Upper lobe of left lung (tissue), 6 donors: ENCODE measurements at regions not wholly inside any gene's neighbourhood (a gene's known extent, or its start where the extent isn't known, plus 50 kb on each side); places are given as distances from the start of the nearest gene placed in this dataset.

Experiments used
- ATAC-seq, 2 donors: fragments of 200-7000 bp; cut with Tn5 transposase; one replicate each; pipeline ENCODE4 v1.9.1; 2022; ENCODE audit warnings: mild to moderate bottlenecking in 2 of 2, moderate library complexity in 2 of 2; ENCODE audit not compliant: low FRiP score in 2 of 2
- DNase-seq, 2 donors: peaks; one replicate each; pipeline ENCODE4 v3.0.0-alpha.2; 2019 to 2020
- H3K27ac ChIP-seq, 4 donors: fragments of 200-600 bp; sonication (generic); one replicate each; pipeline ENCODE4 v1.5.1; 2016 to 2019
- H3K27me3 ChIP-seq, 4 donors: fragments of 200-600 bp; sonication (generic); one replicate each; pipeline ENCODE4 v1.5.1; 2017 to 2019
- H3K36me3 ChIP-seq, 4 donors: fragments of 200-600 bp; sonication (generic); one replicate each; pipeline ENCODE4 v1.5.1; 2016 to 2019
- H3K4me1 ChIP-seq, 4 donors: fragments of 200-600 bp; sonication (generic); one replicate each; pipeline ENCODE4 v1.5.1; 2018 to 2019
- H3K4me3 ChIP-seq, 4 donors: fragments of 200-600 bp; sonication (generic); one replicate each; pipeline ENCODE4 v1.5.1; 2017 to 2019; ENCODE audit warnings: mild to moderate bottlenecking in 2 of 4, moderate library complexity in 1 of 4
- H3K9me3 ChIP-seq, 4 donors: fragments of 200-600 bp; sonication (generic); one replicate each; pipeline ENCODE4 v1.5.1; 2018 to 2019
- EP300 ChIP-seq, 4 donors: sonication (generic); formaldehyde crosslinking; IDR thresholded peaks; one replicate each; pipeline ENCODE4 v1.5.1; 2017; ENCODE audit warnings: antibody characterized with exemption in 4 of 4, control low read depth in 2 of 4
- POLR2A ChIP-seq, 4 donors: fragments of 450-650 bp; IDR thresholded peaks; one replicate each; pipeline ENCODE4 v1.5.1; 2016 to 2017; ENCODE audit warnings: antibody characterized with exemption in 4 of 4, mild to moderate bottlenecking in 2 of 4
- POLR2AphosphoS5 ChIP-seq, 2 donors: sonication (generic); formaldehyde crosslinking; IDR thresholded peaks; one replicate each; pipeline ENCODE4 v1.5.1; 2017; ENCODE audit warnings: antibody characterized with exemption in 2 of 2
- WGBS, 2 donors: methylation state at CpG; one replicate each; pipeline ENCODE4 v1.1.5; 2017 to 2018; 5-methylcytosine and 5-hydroxymethylcytosine counted together
- TF ChIP-seq, protein P1 (sequence below), 6 experiments: fragments of 450-650 bp in 4 of 6; fragments of 200-600 bp in 2 of 6; sonication (generic) in 2 of 6; IDR thresholded peaks; one replicate each; pipeline ENCODE4 v1.5.1; 2016 to 2019; ENCODE audit warnings: antibody characterized with exemption in 6 of 6
- donor health status: DM: no; HTN: no; CAD: no; lungs with moderate emphysema.
- donor health status: DM: no; HTN: yes; CAD: no; lungs with severe emphysema.

DNA sequence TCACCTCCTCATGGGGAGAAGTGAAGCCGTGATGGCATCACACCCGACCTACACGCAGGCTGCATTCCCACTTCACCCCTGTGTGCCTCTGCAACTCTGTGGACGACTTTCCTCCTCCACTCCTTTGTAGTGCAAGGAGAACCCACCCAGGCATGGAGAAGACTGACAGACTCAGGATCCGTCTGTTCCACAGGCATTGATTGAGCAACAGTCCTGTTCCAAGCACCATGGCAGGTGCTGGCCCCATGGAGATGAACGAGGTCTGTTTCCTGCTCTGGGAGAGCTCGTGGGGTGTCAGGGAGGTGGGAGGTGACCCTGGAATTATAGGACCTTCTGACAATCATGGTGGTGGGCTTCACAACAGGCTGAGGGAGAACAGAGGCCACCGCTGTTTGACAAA lies 284.7 kb upstream of the HDAC4 start:
- H3K27ac ChIP-seq: no peak overlapping the region
- DNase-seq (no peak), ATAC-seq (no peak)
- no peaks in the 10 kb centered on the region for H3K27me3 ChIP-seq
- H3K36me3 ChIP-seq: no peaks in the 10 kb centered on the region
- TF ChIP-seq POLR2A (IDR thresholded peaks at IDR 0.05) (no peak), POLR2AphosphoS5 (IDR thresholded peaks at IDR 0.05) (no peak), EP300 (IDR thresholded peaks at IDR 0.05) (no peak)
- TF ChIP-seq, protein P1, sequence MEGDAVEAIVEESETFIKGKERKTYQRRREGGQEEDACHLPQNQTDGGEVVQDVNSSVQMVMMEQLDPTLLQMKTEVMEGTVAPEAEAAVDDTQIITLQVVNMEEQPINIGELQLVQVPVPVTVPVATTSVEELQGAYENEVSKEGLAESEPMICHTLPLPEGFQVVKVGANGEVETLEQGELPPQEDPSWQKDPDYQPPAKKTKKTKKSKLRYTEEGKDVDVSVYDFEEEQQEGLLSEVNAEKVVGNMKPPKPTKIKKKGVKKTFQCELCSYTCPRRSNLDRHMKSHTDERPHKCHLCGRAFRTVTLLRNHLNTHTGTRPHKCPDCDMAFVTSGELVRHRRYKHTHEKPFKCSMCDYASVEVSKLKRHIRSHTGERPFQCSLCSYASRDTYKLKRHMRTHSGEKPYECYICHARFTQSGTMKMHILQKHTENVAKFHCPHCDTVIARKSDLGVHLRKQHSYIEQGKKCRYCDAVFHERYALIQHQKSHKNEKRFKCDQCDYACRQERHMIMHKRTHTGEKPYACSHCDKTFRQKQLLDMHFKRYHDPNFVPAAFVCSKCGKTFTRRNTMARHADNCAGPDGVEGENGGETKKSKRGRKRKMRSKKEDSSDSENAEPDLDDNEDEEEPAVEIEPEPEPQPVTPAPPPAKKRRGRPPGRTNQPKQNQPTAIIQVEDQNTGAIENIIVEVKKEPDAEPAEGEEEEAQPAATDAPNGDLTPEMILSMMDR (IDR thresholded peaks at IDR 0.05): no peak
- peaks cover 0 to 4% (median 0%) of the 10 kb centered on the region in 4 donors for H3K9me3 ChIP-seq
- 79 to 81% methylated on average over 7 to 8 of the region's 8 CpGs for WGBS, 2 donors
- peaks cover 0 to 4% (median 0%) of the 10 kb centered on the region in 4 donors for H3K4me1 ChIP-seq
- H3K4me3 ChIP-seq: no peak overlapping the region

DNA sequence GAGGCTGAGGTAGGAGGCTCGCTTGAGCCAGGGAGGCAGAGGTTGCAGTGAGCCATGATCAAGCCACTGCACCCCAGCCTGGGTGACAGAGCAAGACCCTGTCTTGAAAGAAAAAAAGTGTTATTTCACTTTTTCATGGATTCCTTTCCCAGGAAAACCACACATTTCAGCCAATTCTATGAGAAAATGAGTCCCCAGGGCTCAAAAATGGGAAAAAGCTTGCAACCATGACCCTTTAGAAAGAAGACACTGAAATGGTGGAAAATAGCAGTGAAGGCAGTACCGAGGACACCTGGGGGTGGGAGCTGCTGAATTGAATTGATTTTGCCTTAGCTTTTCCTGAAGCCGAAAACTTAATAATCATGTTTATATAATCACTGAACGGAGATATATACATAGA lies 284.2 kb upstream of the HDAC4 start:
- no peak for DNase-seq
- no peaks in the 10 kb centered on the region for H3K27me3 ChIP-seq
- peaks cover 0 to 4% (median 0%) of the 10 kb centered on the region in 4 donors for H3K9me3 ChIP-seq
- H3K27ac ChIP-seq: no peak overlapping the region
- WGBS, 2 donors: 81 to 83% methylated on average over 4 of the region's 4 CpGs
- peaks cover 0 to 4% (median 0%) of the 10 kb centered on the region in 4 donors for H3K4me1 ChIP-seq
- no peak for ATAC-seq
- TF ChIP-seq, protein P1 (IDR thresholded peaks at IDR 0.05): no peak
- TF ChIP-seq EP300 (IDR thresholded peaks at IDR 0.05) (no peak), POLR2A (IDR thresholded peaks at IDR 0.05) (no peak), POLR2AphosphoS5 (IDR thresholded peaks at IDR 0.05) (no peak)
- H3K4me3 ChIP-seq: no peak overlapping the region
- H3K36me3 ChIP-seq: no peaks in the 10 kb centered on the region

DNA sequence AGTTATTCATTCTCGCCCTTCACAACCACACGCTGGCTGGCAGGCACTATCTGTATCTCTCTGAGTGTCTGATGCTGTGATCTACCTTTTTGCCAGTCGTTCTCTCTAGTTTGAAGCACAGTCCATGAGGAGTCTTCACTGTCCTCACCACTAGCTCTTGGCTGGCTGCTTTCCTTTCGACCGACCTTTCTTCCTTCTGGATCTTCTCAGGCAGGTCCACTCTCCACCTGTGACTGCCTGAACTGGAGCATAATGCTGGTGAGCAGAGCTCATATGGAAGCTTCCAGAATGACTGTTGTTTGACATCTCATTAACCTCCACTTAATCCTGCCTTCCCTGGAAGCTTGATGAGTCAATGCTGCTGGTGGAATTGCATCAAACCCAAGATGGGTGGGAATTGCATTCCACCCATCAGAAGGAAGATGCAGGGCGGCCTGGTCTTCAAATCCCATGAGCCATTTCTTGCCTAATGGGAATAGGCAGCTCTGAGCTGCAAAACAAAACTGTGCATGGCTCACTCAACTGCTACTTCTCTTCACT lies 283.5 kb upstream of the HDAC4 start:
- H3K36me3 ChIP-seq: no peaks in the 10 kb centered on the region
- no peak overlapping the region for H3K4me3 ChIP-seq
- no peak for TF ChIP-seq EP300 (IDR thresholded peaks at IDR 0.05)
- ATAC-seq (no peak), DNase-seq (no peak)
- H3K4me1 ChIP-seq: peaks cover 0 to 4% (median 0%) of the 10 kb centered on the region in 4 donors
- no peak overlapping the region for H3K27ac ChIP-seq
- 88 to 94% methylated on average over 6 of the region's 6 CpGs for WGBS, 2 donors
- H3K9me3 ChIP-seq: peaks cover 0 to 4% (median 0%) of the 10 kb centered on the region in 4 donors
- no peaks in the 10 kb centered on the region for H3K27me3 ChIP-seq

DNA sequence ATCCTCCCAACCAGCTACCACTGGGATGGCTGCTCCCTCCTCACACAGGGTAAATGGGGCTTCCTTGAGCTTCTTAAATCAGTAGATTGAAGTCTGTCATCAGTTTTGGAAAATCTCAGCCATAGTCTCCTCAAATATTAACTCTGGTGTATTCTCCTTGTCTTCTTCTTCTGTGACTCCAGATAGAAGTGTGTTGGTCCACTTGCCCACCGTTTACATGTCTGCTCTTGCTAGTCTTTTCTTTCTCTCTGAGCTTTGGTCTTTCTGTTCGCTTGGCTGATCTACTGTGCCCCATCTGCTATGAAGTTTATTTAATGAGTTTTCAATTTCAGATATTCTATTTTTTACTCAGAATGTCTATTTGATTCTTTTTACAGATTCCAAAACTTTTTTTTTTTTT lies 281.7 kb upstream of the HDAC4 start:
- no peak for DNase-seq
- TF ChIP-seq, protein P1 (IDR thresholded peaks at IDR 0.05): no peak
- TF ChIP-seq POLR2A (IDR thresholded peaks at IDR 0.05) (no peak), POLR2AphosphoS5 (IDR thresholded peaks at IDR 0.05) (no peak), EP300 (IDR thresholded peaks at IDR 0.05) (no peak)
- WGBS, 2 donors: 93 to 98% methylated on average over 2 of the region's 2 CpGs

DNA sequence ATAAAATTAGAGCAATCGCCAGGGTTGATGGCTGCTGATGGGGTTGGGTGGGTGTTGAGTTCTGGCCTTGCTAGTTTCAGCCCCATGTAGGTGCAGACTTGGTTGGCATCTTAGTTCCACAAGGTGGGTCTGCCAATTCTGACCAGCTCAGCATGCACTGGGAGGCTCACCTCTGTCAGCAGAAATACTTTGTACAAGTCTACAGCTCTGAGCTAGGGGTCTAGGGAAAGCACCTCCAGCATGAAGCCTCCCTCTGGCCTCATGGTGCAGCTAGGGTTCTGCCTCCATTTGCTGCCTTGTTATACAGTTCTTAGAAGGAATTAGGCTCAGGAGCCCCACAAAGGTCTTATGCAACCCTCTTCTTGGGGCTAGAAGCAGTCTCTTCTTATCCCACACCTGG lies 278.9 kb upstream of the HDAC4 start:
- H3K27ac ChIP-seq: no peak overlapping the region
- 81 to 90% methylated on average over 1 of the region's 1 CpG for WGBS, 2 donors
- ATAC-seq (no peak), DNase-seq (no peak)
- no peaks in the 10 kb centered on the region for H3K36me3 ChIP-seq
- H3K4me3 ChIP-seq: no peak overlapping the region
- TF ChIP-seq, protein P1 (IDR thresholded peaks at IDR 0.05): no peak
- TF ChIP-seq POLR2AphosphoS5 (IDR thresholded peaks at IDR 0.05): no peak
- H3K9me3 ChIP-seq: peaks cover 0 to 4% (median 0%) of the 10 kb centered on the region in 4 donors
- H3K4me1 ChIP-seq: no peaks in the 10 kb centered on the region
- H3K27me3 ChIP-seq: no peaks in the 10 kb centered on the region

More for the DNA sequence above, 281.7 kb upstream of the HDAC4 start:
- no peak overlapping the region for H3K27ac ChIP-seq
- no peaks in the 10 kb centered on the region for H3K4me1 ChIP-seq
- peaks cover 0 to 4% (median 0%) of the 10 kb centered on the region in 4 donors for H3K9me3 ChIP-seq
- no peaks in the 10 kb centered on the region for H3K36me3 ChIP-seq
- H3K4me3 ChIP-seq: no peak overlapping the region
- no peak for ATAC-seq
- H3K27me3 ChIP-seq: no peaks in the 10 kb centered on the region
